B cell (primary cell): ENCODE measurements at regions not wholly inside any gene's neighbourhood (a gene's known extent, or its start where the extent isn't known, plus 50 kb on each side); places are given as distances from the start of the nearest gene placed in this dataset.

Experiments
- ATAC-seq: fragments of 200-7000 bp; cut with Tn5 transposase; one replicate; pipeline ENCODE4 v1.10.0; 2021; ENCODE audit warnings: low read depth, mild to moderate bottlenecking, moderate number of reproducible peaks, moderate library complexity
- CTCF ChIA-PET: fragments of 350-600 bp; sonication (Branson Sonifier 250); formaldehyde crosslinking; loops from one replicate; lab custom pipeline; 2021; ENCODE audit warnings: antibody characterized with exemption, inconsistent platforms; lab: Charles Lee
- POLR2A ChIA-PET: fragments of 350-600 bp; sonication (Branson Sonifier 250); formaldehyde crosslinking; loops from one replicate; lab custom pipeline; 2021; ENCODE audit warnings: antibody characterized with exemption; lab: Charles Lee
- DNase-seq: peaks from one replicate; pipeline ENCODE4 v3.0.0; 2013
- H2AFZ ChIP-seq: 2 replicates; pipeline ENCODE4 v1.6.1; 2012; ENCODE audit warnings: mild to moderate bottlenecking, low read depth, low read length; ENCODE audit not compliant: insufficient read depth, poor library complexity, severe bottlenecking
- H3K27ac ChIP-seq, 2 donors: 1 replicate in 1 of 2; 2 replicates in 1 of 2; pipeline ENCODE4 v1.5.1; 2012 to 2013; ENCODE audit warnings: low read length in 2 of 2, mild to moderate bottlenecking in 2 of 2, moderate library complexity in 1 of 2
- H3K27me3 ChIP-seq, 4 experiments: fragments of 200-600 bp in 1 of 4; sonication (generic) in 1 of 4; replicated peaks in 1 of 4; 1 replicate in 2 of 4; 2 replicates in 2 of 4; pipeline versions ENCODE4 v1.6.1 to v1.7.0; 2013 to 2016; ENCODE audit warnings: low read length in 3 of 4, mild to moderate bottlenecking in 2 of 4, mixed read lengths in 1 of 4, moderate library complexity in 1 of 4; ENCODE audit not compliant: insufficient read depth in 4 of 4, control insufficient read depth in 3 of 4; ENCODE audit errors: control extremely low read depth in 1 of 4
- H3K36me3 ChIP-seq, 2 experiments: replicated peaks in 1 of 2; 1 replicate in 1 of 2; 2 replicates in 1 of 2; pipeline versions ENCODE4 v1.6.1 to v1.7.1; 2013; ENCODE audit warnings: low read length in 1 of 2; ENCODE audit not compliant: insufficient read depth in 2 of 2, control insufficient read depth in 1 of 2; ENCODE audit errors: control extremely low read depth in 1 of 2, extremely low read depth in 1 of 2
- H3K4me1 ChIP-seq, 2 donors: fragments of 200-600 bp in 1 of 2; sonication (generic) in 1 of 2; 1 replicate in 1 of 2; 2 replicates in 1 of 2; pipeline versions ENCODE4 v1.5.1 to v1.6.1; 2013 to 2017; ENCODE audit warnings: low read length in 2 of 2; ENCODE audit not compliant: control insufficient read depth in 2 of 2, insufficient read depth in 2 of 2
- H3K4me2 ChIP-seq: replicated peaks from 2 replicates; pipeline ENCODE3; 2012; ENCODE audit warnings: mild to moderate bottlenecking, low read depth, low read length; ENCODE audit not compliant: poor library complexity, severe bottlenecking
- H3K4me3 ChIP-seq, 5 experiments: fragments of 200-600 bp in 1 of 5; sonication (generic) in 1 of 5; 1 replicate in 3 of 5; 2 replicates in 2 of 5; pipeline versions ENCODE4 v1.5.1 to v1.7.0; 2011 to 2016; ENCODE audit warnings: low read length in 4 of 5, mild to moderate bottlenecking in 4 of 5, low read depth in 2 of 5, control low read depth in 1 of 5, moderate library complexity in 1 of 5; ENCODE audit not compliant: insufficient read depth in 1 of 5; ENCODE audit errors: control extremely low read depth in 1 of 5, extremely low read depth in 1 of 5
- H3K79me2 ChIP-seq: fragments of 200-600 bp; sonication (generic); one replicate; pipeline ENCODE4 v1.6.0; 2016; ENCODE audit warnings: low read length; ENCODE audit not compliant: control insufficient read depth, insufficient read depth
- H3K9ac ChIP-seq: fragments of 200-600 bp; sonication (generic); 2 replicates; pipeline ENCODE4 v1.6.1; 2017; ENCODE audit warnings: mild to moderate bottlenecking, low read length, moderate library complexity
- H3K9me3 ChIP-seq, 3 donors: one replicate each; pipeline versions ENCODE4 v1.6.1 to v1.7.1; 2013; ENCODE audit warnings: low read length in 2 of 3; ENCODE audit not compliant: control insufficient read depth in 2 of 3, insufficient read depth in 1 of 3; ENCODE audit errors: control extremely low read depth in 1 of 3
- H4K20me1 ChIP-seq: 2 replicates; pipeline ENCODE4 v1.6.0; 2012; ENCODE audit warnings: mild to moderate bottlenecking, low read length; ENCODE audit not compliant: insufficient read depth, control insufficient read depth, poor library complexity, severe bottlenecking
- H3K27ac Mint-ChIP-seq: one replicate; pipeline ENCODE4 v1.8.0; 2021; ENCODE audit warnings: mixed read lengths
- H3K27me3 Mint-ChIP-seq: one replicate; pipeline ENCODE4 v1.8.0; 2021; ENCODE audit warnings: mixed read lengths
- H3K4me1 Mint-ChIP-seq: one replicate; pipeline ENCODE4 v1.8.0; 2021; ENCODE audit warnings: mixed read lengths
- H3K4me3 Mint-ChIP-seq: one replicate; pipeline ENCODE4 v1.8.0; 2021; ENCODE audit warnings: mixed read lengths
- H3K9me3 Mint-ChIP-seq: one replicate; pipeline ENCODE4 v1.8.0; 2022; ENCODE audit warnings: mixed read lengths; ENCODE audit not compliant: insufficient read depth
- CTCF ChIP-seq: fragments of 200-600 bp; IDR thresholded peaks from one replicate; pipeline ENCODE4 v1.8.0; 2022; ENCODE audit warnings: antibody characterized with exemption, mild to moderate bottlenecking
- EZH2 ChIP-seq: IDR thresholded peaks from 2 replicates; pipeline ENCODE4 v1.6.1; 2012; ENCODE audit warnings: borderline replicate concordance, low read depth, mild to moderate bottlenecking, moderate library complexity, low read length; ENCODE audit not compliant: insufficient read depth, poor library complexity, severe bottlenecking
- WGBS: methylation state at CpG from one replicate; pipeline ENCODE4 v1.1.5; 2013; ENCODE audit warnings: missing lambda C conversion rate; ENCODE audit not compliant: insufficient coverage; 5-methylcytosine and 5-hydroxymethylcytosine counted together
- intact Hi-C: fragments of 100-400 bp; cut with micrococcal nuclease; formaldehyde crosslinking; loops from one replicate; pipeline ENCODE4 v1.10.0; 2022

- Histone ChIP-seq H2AFZ (no peak overlapping the region), H3K27ac (no peak overlapping the region), H3K4me2 (no peak overlapping the region), H4K20me1 (no peaks in the 10 kb centered on the region), H3K9ac (no peak overlapping the region), H3K79me2 (no peaks in the 10 kb centered on the region), H3K36me3 (no peaks in the 10 kb centered on the region), H3K4me1 (no peaks in the 10 kb centered on the region), H3K27me3 (peaks cover 0 to 4% (median 0%) of the 10 kb centered on the region in 4 experiments), H3K9me3 (no peaks in the 10 kb centered on the region), H3K4me3 (no peak overlapping the region)
- TF ChIP-seq CTCF (no peak), EZH2 (no peak)
- DNase-seq (no peak), ATAC-seq (no peak)
- Mint-ChIP-seq H3K4me1 (no peaks in the 10 kb centered on the region), H3K27me3 (peaks cover 29% of the 10 kb centered on the region), H3K4me3 (no peak overlapping the region), H3K27ac (no peak overlapping the region), H3K9me3 (no peaks in the 10 kb centered on the region)
- CTCF ChIA-PET = interaction anchor here (1.5 kb wide), 1 partner anchor 11 kb away, joined by 3 read pairs; no protein-coding TSS in a partner anchor
- POLR2A ChIA-PET = no interaction called here
- WGBS = 100% methylated on average over 2 of the region's 4 CpGs
- intact Hi-C loops = no loop called here
Measured at GRCh38 chr16:14013145-14013570, 58.0 kb upstream of the MRTFB start.

GRCh38 chr16:14013571-14014283, 57.4 kb upstream of the MRTFB start:
- DNase-seq = no peak
- Histone ChIP-seq H3K9me3 (no peaks in the 10 kb centered on the region), H3K4me2 (no peak overlapping the region), H3K79me2 (no peaks in the 10 kb centered on the region), H3K27me3 (peaks cover 0 to 4% (median 0%) of the 10 kb centered on the region in 4 experiments), H3K36me3 (no peaks in the 10 kb centered on the region), H2AFZ (no peak overlapping the region), H3K9ac (no peak overlapping the region), H3K4me3 (no peak overlapping the region), H3K27ac (no peak overlapping the region), H3K4me1 (no peaks in the 10 kb centered on the region), H4K20me1 (no peaks in the 10 kb centered on the region)
- peaks cover 29% of the 10 kb centered on the region for H3K27me3 Mint-ChIP-seq
- intact Hi-C loops = no loop called here
- no peak overlapping the region for H3K4me3 Mint-ChIP-seq
- WGBS = 88% methylated on average over 11 of the region's 13 CpGs
- ChIA-PET CTCF (interaction anchor here (1.5 kb wide), 1 partner anchor 10 kb away, joined by 3 read pairs; no protein-coding TSS in a partner anchor), POLR2A (no interaction called here)
- H3K9me3 Mint-ChIP-seq = no peaks in the 10 kb centered on the region
- TF ChIP-seq CTCF = no peak
- no peak for TF ChIP-seq EZH2
- no peak for ATAC-seq
- no peaks in the 10 kb centered on the region for H3K4me1 Mint-ChIP-seq
- no peak overlapping the region for H3K27ac Mint-ChIP-seq
